H9 (cell line): ENCODE measurements at regions not wholly inside any gene's neighbourhood (a gene's known extent, or its start where the extent isn't known, plus 50 kb on each side); places are given as distances from the start of the nearest gene placed in this dataset.

Source experiments
- DNase-seq: peaks from one replicate; pipeline ENCODE4 v3.0.0-alpha.2; 2017
- H2AFZ ChIP-seq: one replicate; pipeline ENCODE4 v1.6.1; 2013; ENCODE audit warnings: mild to moderate bottlenecking, low read length, control low read depth, moderate library complexity
- H2AK5ac ChIP-seq: 2 replicates; pipeline ENCODE4 v1.6.1; 2013; ENCODE audit warnings: low read length, control low read depth, mixed read lengths; ENCODE audit not compliant: insufficient read length
- H2BK120ac ChIP-seq: one replicate; pipeline ENCODE4 v1.6.1; 2013; ENCODE audit warnings: low read depth, mild to moderate bottlenecking, low read length, control low read depth, inconsistent platforms; ENCODE audit not compliant: poor library complexity, severe bottlenecking
- H2BK12ac ChIP-seq: 2 replicates; pipeline ENCODE4 v1.6.1; 2013; ENCODE audit warnings: low read length, control low read depth, mixed read lengths, low read depth; ENCODE audit not compliant: insufficient read length
- H2BK15ac ChIP-seq: 2 replicates; pipeline ENCODE4 v1.6.1; 2013; ENCODE audit warnings: low read depth, low read length, control low read depth
- H2BK20ac ChIP-seq: one replicate; pipeline ENCODE4 v1.6.1; 2013; ENCODE audit warnings: low read depth, mild to moderate bottlenecking, low read length, control low read depth, inconsistent platforms; ENCODE audit not compliant: poor library complexity, severe bottlenecking
- H2BK5ac ChIP-seq: 2 replicates; pipeline ENCODE4 v1.6.1; 2013; ENCODE audit warnings: low read length, control low read depth, mixed read lengths; ENCODE audit not compliant: insufficient read length
- H3K14ac ChIP-seq: 2 replicates; pipeline ENCODE4 v1.6.1; 2013; ENCODE audit warnings: low read length, control low read depth; ENCODE audit not compliant: insufficient read depth
- H3K18ac ChIP-seq: 2 replicates; pipeline ENCODE4 v1.6.1; 2013; ENCODE audit warnings: low read depth, mild to moderate bottlenecking, mixed read lengths, low read length, control low read depth; ENCODE audit not compliant: insufficient read length
- H3K23ac ChIP-seq: 2 replicates; pipeline ENCODE4 v1.6.1; 2013; ENCODE audit warnings: low read length, control low read depth, mixed read lengths, low read depth; ENCODE audit not compliant: insufficient read length
- H3K23me2 ChIP-seq: 2 replicates; pipeline ENCODE4 v1.6.1; 2013; ENCODE audit warnings: low read depth, mild to moderate bottlenecking, mixed read lengths, low read length, control low read depth; ENCODE audit not compliant: insufficient read length, poor library complexity, severe bottlenecking
- H3K27ac ChIP-seq: 2 replicates; pipeline ENCODE4 v1.5.1; 2013; ENCODE audit warnings: low read length, control low read depth, mixed read lengths, low read depth; ENCODE audit not compliant: insufficient read length
- H3K27me3 ChIP-seq: 2 replicates; pipeline ENCODE4 v1.6.1; 2013; ENCODE audit warnings: low read length, control low read depth, inconsistent platforms; ENCODE audit not compliant: insufficient read depth
- H3K4ac ChIP-seq: 2 replicates; pipeline ENCODE4 v1.6.1; 2013; ENCODE audit warnings: low read depth, mild to moderate bottlenecking, control low read depth, inconsistent platforms, low read length, moderate library complexity
- H3K4me1 ChIP-seq: 2 replicates; pipeline ENCODE4 v1.6.1; 2013; ENCODE audit warnings: low read length, control low read depth, inconsistent platforms; ENCODE audit not compliant: insufficient read depth
- H3K4me2 ChIP-seq: 2 replicates; pipeline ENCODE4 v1.6.1; 2013; ENCODE audit warnings: low read length, control low read depth, mixed read lengths; ENCODE audit not compliant: insufficient read length, insufficient read depth
- H3K56ac ChIP-seq: 2 replicates; pipeline ENCODE4 v1.6.1; 2013; ENCODE audit warnings: low read depth, mild to moderate bottlenecking, mixed read lengths, low read length, control low read depth; ENCODE audit not compliant: insufficient read length
- H3K79me1 ChIP-seq: 2 replicates; pipeline ENCODE4 v1.6.1; 2013; ENCODE audit warnings: low read depth, mild to moderate bottlenecking, moderate library complexity, low read length, control low read depth, inconsistent platforms; ENCODE audit not compliant: insufficient read depth, poor library complexity, severe bottlenecking
- H3K79me2 ChIP-seq: 2 replicates; pipeline ENCODE4 v1.6.1; 2013; ENCODE audit warnings: low read length, control low read depth, inconsistent platforms; ENCODE audit not compliant: insufficient read depth
- H3K9ac ChIP-seq: 2 replicates; pipeline ENCODE4 v1.6.1; 2013; ENCODE audit warnings: low read length, control low read depth, mixed read lengths; ENCODE audit not compliant: insufficient read length; ENCODE audit errors: extremely low read depth
- H3K9me3 ChIP-seq: one replicate; pipeline ENCODE4 v1.6.1; 2013; ENCODE audit warnings: low read depth, low read length, inconsistent platforms; ENCODE audit not compliant: control insufficient read depth
- H3T11ph ChIP-seq: one replicate; pipeline ENCODE4 v1.6.1; 2013; ENCODE audit warnings: mild to moderate bottlenecking, low read length, control low read depth, inconsistent platforms
- H4K20me1 ChIP-seq: one replicate; pipeline ENCODE4 v1.6.1; 2013; ENCODE audit not compliant: control insufficient read depth, insufficient read length, insufficient read depth
- H4K5ac ChIP-seq: 2 replicates; pipeline ENCODE4 v1.6.1; 2013; ENCODE audit warnings: low read depth, mild to moderate bottlenecking, mixed read lengths, low read length, control low read depth; ENCODE audit not compliant: insufficient read length
- H4K8ac ChIP-seq: replicated peaks from 2 replicates; pipeline ENCODE4 v1.6.1; 2013; ENCODE audit warnings: low read length, control low read depth, mixed read lengths, low read depth; ENCODE audit not compliant: insufficient read length
- H4K91ac ChIP-seq: 2 replicates; pipeline ENCODE4 v1.6.1; 2013; ENCODE audit warnings: low read depth, mild to moderate bottlenecking, moderate library complexity, mixed read lengths, low read length, control low read depth; ENCODE audit not compliant: insufficient read length
- H3K27ac Mint-ChIP-seq, 3 experiments: 2 replicates in 2 of 3; 3 replicates in 1 of 3; pipeline ENCODE4 v1.8.0; 2020 to 2021; ENCODE audit warnings: mixed read lengths in 3 of 3, mild to moderate bottlenecking in 1 of 3, moderate library complexity in 1 of 3
- H3K27me3 Mint-ChIP-seq: 2 replicates; pipeline ENCODE4 v1.8.0; 2021; ENCODE audit warnings: low read depth, mild to moderate bottlenecking, moderate library complexity, mixed read lengths
- H3K36me3 Mint-ChIP-seq, 3 experiments: 2 replicates in 2 of 3; 3 replicates in 1 of 3; pipeline ENCODE4 v1.8.0; 2020 to 2021; ENCODE audit warnings: low read depth in 3 of 3, mixed read lengths in 3 of 3; ENCODE audit not compliant: insufficient read depth in 1 of 3
- H3K4me1 Mint-ChIP-seq, 2 experiments: 2 replicates each; pipeline ENCODE4 v1.8.0; 2020; ENCODE audit warnings: mixed read lengths in 2 of 2
- H3K4me3 Mint-ChIP-seq, 2 experiments: 2 replicates in 1 of 2; 3 replicates in 1 of 2; pipeline ENCODE4 v1.8.0; 2020 to 2021; ENCODE audit warnings: mild to moderate bottlenecking in 2 of 2, mixed read lengths in 2 of 2, moderate library complexity in 1 of 2
- H3K9me3 Mint-ChIP-seq, 2 experiments: 2 replicates in 1 of 2; 3 replicates in 1 of 2; pipeline ENCODE4 v1.8.0; 2020; ENCODE audit warnings: mild to moderate bottlenecking in 2 of 2, mixed read lengths in 2 of 2, moderate library complexity in 1 of 2
- CTCF ChIP-seq: fragments of 200-600 bp; sonication (generic); conservative IDR thresholded peaks from 3 replicates; pipeline ENCODE4 v1.8.0; 2021; ENCODE audit warnings: antibody characterized with exemption, mild to moderate bottlenecking
- WGBS: extraction: QIAGEN DNeasy Blood & Tissue Kit; methylation state at CpG from one replicate; pipeline ENCODE4 v1.1.7; 2013; ENCODE audit warnings: missing lambda C conversion rate, low lambda C conversion rate, mixed read lengths; ENCODE audit not compliant: insufficient read length; ENCODE audit errors: extremely low coverage; 5-methylcytosine and 5-hydroxymethylcytosine counted together

GRCh38 chr22:49451070-49451840, 376.4 kb downstream of the BRD1 start:
- H3K4me1 Mint-ChIP-seq, result peaks cover 39 to 40% of the 10 kb centered on the region in 2 experiments
- Histone ChIP-seq H3T11ph (no peak overlapping the region), H3K27me3 (peaks cover 9% of the 10 kb centered on the region; the same call in 1 of the 2 replicates), H3K27ac (no peak overlapping the region), H4K20me1 (no peaks in the 10 kb centered on the region), H3K79me1 (no peaks in the 10 kb centered on the region), H2BK120ac (no peak overlapping the region), H3K9me3 (no peaks in the 10 kb centered on the region), H3K18ac (no peak overlapping the region), H4K91ac (no peak overlapping the region), H4K8ac (no peak overlapping the region), H3K14ac (no peak overlapping the region), H3K56ac (no peak overlapping the region), H3K79me2 (no peaks in the 10 kb centered on the region), H2BK5ac (no peak overlapping the region), H2AFZ (no peak overlapping the region), H4K5ac (no peak overlapping the region), H3K23me2 (no peaks in the 10 kb centered on the region), H2AK5ac (no peak overlapping the region), H2BK20ac (no peak overlapping the region), H2BK12ac (no peak overlapping the region), H3K9ac (no peak overlapping the region), H3K4ac (no peak overlapping the region), H3K4me2 (peak overlapping the region; percentile 40), H3K23ac (no peak overlapping the region), H2BK15ac (no peak overlapping the region), H3K4me1 (peaks cover 4% of the 10 kb centered on the region; the same call in 1 of the 2 replicates)
- no CpG with 5 or more reads among the region's 17 CpGs for WGBS
- peaks cover 34% of the 10 kb centered on the region for H3K27me3 Mint-ChIP-seq
- peaks cover 0 to 3% of the 10 kb centered on the region in 2 experiments; a peak in 2 of 5 replicates for H3K9me3 Mint-ChIP-seq
- H3K36me3 Mint-ChIP-seq, result no peaks in the 10 kb centered on the region
- H3K27ac Mint-ChIP-seq, result no peak overlapping the region; a peak in 1 of 7 replicates
- peak overlapping the region in 1 of 2 experiments; percentile 60; a peak in 2 of 5 replicates for H3K4me3 Mint-ChIP-seq
- no peak for TF ChIP-seq CTCF
- no peak for DNase-seq
